Heart right ventricle (tissue), 16 donors: ENCODE measurements at regions not wholly inside any gene's neighbourhood (a gene's known extent, or its start where the extent isn't known, plus 50 kb on each side); places are given as distances from the start of the nearest gene placed in this dataset.

Source experiments
- ATAC-seq, 8 donors: fragments of 200-7000 bp; cut with Tn5 transposase; one replicate each; pipeline ENCODE4 v1.9.1; 2020; ENCODE audit warnings: mild to moderate bottlenecking in 8 of 8, moderate library complexity in 8 of 8, moderate number of reproducible peaks in 1 of 8
- DNase-seq, 2 donors: peaks; one replicate each; pipeline ENCODE4 v3.0.0-alpha.2; 2020
- H3K27ac ChIP-seq, 10 donors: fragments of 200-600 bp; sonication (generic) in 2 of 10; one replicate each; pipeline versions ENCODE4 v1.5.0 to v1.8.0; 2020 to 2022; ENCODE audit warnings: mild to moderate bottlenecking in 3 of 10
- H3K27me3 ChIP-seq, 7 donors: fragments of 200-600 bp; one replicate each; pipeline ENCODE4 v1.8.0; 2021 to 2022; ENCODE audit warnings: mild to moderate bottlenecking in 2 of 7
- H3K36me3 ChIP-seq, 9 donors: fragments of 200-600 bp; sonication (generic) in 1 of 9; one replicate each; pipeline versions ENCODE4 v1.5.0 to v1.8.0; 2020 to 2022; ENCODE audit warnings: mild to moderate bottlenecking in 2 of 9
- H3K4me1 ChIP-seq, 9 donors: fragments of 200-600 bp; sonication (generic) in 1 of 9; one replicate each; pipeline versions ENCODE4 v1.5.0 to v1.8.0; 2020 to 2022; ENCODE audit warnings: mild to moderate bottlenecking in 4 of 9
- H3K4me3 ChIP-seq, 10 donors: fragments of 200-600 bp; sonication (generic) in 2 of 10; one replicate each; pipeline versions ENCODE4 v1.5.0 to v1.8.0; 2020 to 2022; ENCODE audit warnings: mild to moderate bottlenecking in 7 of 10, moderate library complexity in 2 of 10
- H3K9me3 ChIP-seq, 11 donors: fragments of 200-600 bp in 10 of 11; sonication (generic) in 2 of 11; one replicate each; pipeline versions ENCODE4 v1.5.0 to v1.8.0; 2013 to 2022; ENCODE audit warnings: mild to moderate bottlenecking in 2 of 11, control low read depth in 1 of 11, moderate library complexity in 1 of 11
- WGBS, 2 donors: extraction: QIAGEN DNeasy Blood & Tissue Kit; methylation state at CpG; one replicate each; pipeline ENCODE4 v1.1.7; 2013; ENCODE audit warnings: inconsistent platforms in 1 of 2; 5-methylcytosine and 5-hydroxymethylcytosine counted together
- intact Hi-C, 10 donors: fragments of 100-400 bp; cut with DNase I; formaldehyde crosslinking; loops; one replicate each; pipeline versions ENCODE4 v1.11.1 to v1.14.2; 2022
- TF ChIP-seq, protein P1 (sequence below), 9 donors: fragments of 200-600 bp; sonication (generic) in 2 of 9; IDR thresholded peaks; one replicate each; pipeline versions ENCODE4 v1.5.0 to v1.8.0; 2021 to 2022; ENCODE audit warnings: antibody characterized with exemption in 9 of 9, mild to moderate bottlenecking in 5 of 9, moderate library complexity in 1 of 9
- donor health status: Arrhythmogenic right ventricular cardiomyopathy.
- donor health status: ischemic (EF 13 %, LVEDD 7.1; RV severe dilation, severe dysfunction).
- donor health status: healthy with polysubstance abuse.
- donor health status: DM: no; HTN: yes; CAD: no.
- donor health status: DM: no; HTN: no; CAD: no.
- donor health status: ischemic (EF 25% LVEDD 6.9; RV normal size, moderate dysfunction).
- donor health status: ischemic (EF 25% LVEDD 5.7; RV mildly dilated, moderate dysfunction).
- donor health status: healthy.
- donor health status: DM: yes; HTN: yes; CAD: no.
- donor health status: Ischemic cardiomyopathy.
- donor health status: ischemic (EF 35%, LVEDD 5.7; RV mildly dilated, moderate dysfunction).
- donor health status: nonischemic (EF 11% LVEDD 7.7; RV severe dilation, severe dysfunction).
- donor health status: DM: yes; HTN: yes; CAD: no.
- donor health status: PGD.
- donor health status: ischemic (EF 29% LVEDD 5.4; RV normal size, mild dysfunction).
- donor health status: nonischemic (EF 23%, LVEDD 6.1; RV moderate dilation, normal function).

DNA sequence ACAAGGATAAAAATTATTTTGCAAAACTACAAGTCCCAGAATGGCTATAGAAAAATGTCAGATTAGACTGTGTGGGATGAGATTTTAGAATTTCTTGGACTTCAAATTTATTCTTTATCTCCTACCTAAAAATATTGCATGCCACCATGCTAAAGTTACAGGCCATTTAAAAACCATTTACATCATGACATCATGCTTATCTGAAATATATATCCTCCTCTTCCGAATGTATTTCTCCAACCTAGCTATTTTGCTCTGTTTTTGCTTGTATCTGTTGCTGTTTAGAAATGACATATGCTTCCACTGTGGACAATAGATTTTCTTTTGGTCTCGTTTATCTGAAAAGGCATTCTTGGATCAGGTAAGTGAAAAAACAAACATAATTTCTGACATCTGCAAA lies 471.7 kb downstream of the LRFN5 start:
- H3K9me3 ChIP-seq, result no peaks in the 10 kb centered on the region
- whole genome bisulfite sequencing, 2 donors, result 56 to 66% methylated on average over 2 of the region's 2 CpGs
- H3K36me3 ChIP-seq, result no peaks in the 10 kb centered on the region
- H3K27me3 ChIP-seq, result no peaks in the 10 kb centered on the region
- H3K4me1 ChIP-seq, result no peaks in the 10 kb centered on the region
- intact Hi-C loops, result no loop called here
- DNase-seq (no peak), ATAC-seq (no peak)
- no peak overlapping the region for H3K27ac ChIP-seq
- H3K4me3 ChIP-seq, result no peak overlapping the region
- TF ChIP-seq, protein P1, sequence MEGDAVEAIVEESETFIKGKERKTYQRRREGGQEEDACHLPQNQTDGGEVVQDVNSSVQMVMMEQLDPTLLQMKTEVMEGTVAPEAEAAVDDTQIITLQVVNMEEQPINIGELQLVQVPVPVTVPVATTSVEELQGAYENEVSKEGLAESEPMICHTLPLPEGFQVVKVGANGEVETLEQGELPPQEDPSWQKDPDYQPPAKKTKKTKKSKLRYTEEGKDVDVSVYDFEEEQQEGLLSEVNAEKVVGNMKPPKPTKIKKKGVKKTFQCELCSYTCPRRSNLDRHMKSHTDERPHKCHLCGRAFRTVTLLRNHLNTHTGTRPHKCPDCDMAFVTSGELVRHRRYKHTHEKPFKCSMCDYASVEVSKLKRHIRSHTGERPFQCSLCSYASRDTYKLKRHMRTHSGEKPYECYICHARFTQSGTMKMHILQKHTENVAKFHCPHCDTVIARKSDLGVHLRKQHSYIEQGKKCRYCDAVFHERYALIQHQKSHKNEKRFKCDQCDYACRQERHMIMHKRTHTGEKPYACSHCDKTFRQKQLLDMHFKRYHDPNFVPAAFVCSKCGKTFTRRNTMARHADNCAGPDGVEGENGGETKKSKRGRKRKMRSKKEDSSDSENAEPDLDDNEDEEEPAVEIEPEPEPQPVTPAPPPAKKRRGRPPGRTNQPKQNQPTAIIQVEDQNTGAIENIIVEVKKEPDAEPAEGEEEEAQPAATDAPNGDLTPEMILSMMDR (IDR thresholded peaks at IDR 0.05), result no peak

DNA sequence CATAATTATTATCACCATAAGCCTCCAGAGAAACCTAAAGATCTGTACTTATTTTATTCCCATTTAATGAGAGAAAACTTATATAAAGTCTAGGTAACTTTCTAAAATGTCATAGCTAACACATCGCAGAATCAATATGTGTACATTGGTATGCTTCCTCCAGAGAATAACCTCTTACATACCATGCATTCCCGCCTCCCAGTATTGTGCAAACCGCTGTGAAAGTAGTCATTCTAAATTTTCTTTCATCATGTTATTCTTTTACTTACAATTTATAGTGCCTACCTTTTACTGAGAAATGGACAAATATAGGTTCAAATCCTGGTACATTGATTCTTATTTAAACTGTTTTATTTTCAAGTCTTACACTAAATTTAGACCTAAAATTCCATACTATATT lies 463.4 kb downstream of the LRFN5 start:
- Histone ChIP-seq H3K4me1 (no peaks in the 10 kb centered on the region), H3K27me3 (no peaks in the 10 kb centered on the region), H3K9me3 (peaks cover 0 to 8% (median 0%) of the 10 kb centered on the region in 11 donors), H3K36me3 (no peaks in the 10 kb centered on the region), H3K27ac (no peak overlapping the region), H3K4me3 (no peak overlapping the region)
- intact Hi-C loops, result no loop called here
- WGBS, 2 donors, result 76% methylated on average over 3 of the region's 3 CpGs
- DNase-seq (no peak), ATAC-seq (no peak)
- TF ChIP-seq, protein P1 (IDR thresholded peaks at IDR 0.05), result no peak

DNA sequence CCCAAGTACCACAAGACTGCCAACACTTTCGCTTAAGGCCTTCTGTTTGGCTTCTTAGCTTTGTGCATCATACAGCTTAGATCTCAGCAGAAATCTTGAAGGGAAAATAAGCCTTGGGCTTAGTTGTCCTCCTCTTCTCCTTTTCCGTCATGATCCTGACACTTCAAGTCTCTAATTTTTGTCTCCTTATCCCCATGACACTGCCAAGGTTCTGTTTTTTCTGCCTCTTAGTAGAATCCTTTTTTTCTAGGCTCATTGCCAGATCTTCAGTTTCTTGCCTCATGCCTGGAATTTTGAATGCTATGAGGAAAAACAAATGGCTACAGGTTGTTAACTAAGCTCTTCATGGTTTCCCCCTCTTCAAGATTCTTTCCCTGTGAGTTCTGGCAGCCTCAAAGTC lies 450.4 kb downstream of the LRFN5 start:
- Histone ChIP-seq H3K4me3 (no peak overlapping the region), H3K36me3 (no peaks in the 10 kb centered on the region), H3K27me3 (no peaks in the 10 kb centered on the region), H3K9me3 (peaks cover 0 to 4% (median 0%) of the 10 kb centered on the region in 11 donors), H3K27ac (no peak overlapping the region), H3K4me1 (no peaks in the 10 kb centered on the region)
- ATAC-seq (no peak), DNase-seq (no peak)
- TF ChIP-seq, protein P1 (IDR thresholded peaks at IDR 0.05), result no peak
- 60 to 74% methylated on average over 2 of the region's 2 CpGs for WGBS, 2 donors
- intact Hi-C loops, result no loop called here

DNA sequence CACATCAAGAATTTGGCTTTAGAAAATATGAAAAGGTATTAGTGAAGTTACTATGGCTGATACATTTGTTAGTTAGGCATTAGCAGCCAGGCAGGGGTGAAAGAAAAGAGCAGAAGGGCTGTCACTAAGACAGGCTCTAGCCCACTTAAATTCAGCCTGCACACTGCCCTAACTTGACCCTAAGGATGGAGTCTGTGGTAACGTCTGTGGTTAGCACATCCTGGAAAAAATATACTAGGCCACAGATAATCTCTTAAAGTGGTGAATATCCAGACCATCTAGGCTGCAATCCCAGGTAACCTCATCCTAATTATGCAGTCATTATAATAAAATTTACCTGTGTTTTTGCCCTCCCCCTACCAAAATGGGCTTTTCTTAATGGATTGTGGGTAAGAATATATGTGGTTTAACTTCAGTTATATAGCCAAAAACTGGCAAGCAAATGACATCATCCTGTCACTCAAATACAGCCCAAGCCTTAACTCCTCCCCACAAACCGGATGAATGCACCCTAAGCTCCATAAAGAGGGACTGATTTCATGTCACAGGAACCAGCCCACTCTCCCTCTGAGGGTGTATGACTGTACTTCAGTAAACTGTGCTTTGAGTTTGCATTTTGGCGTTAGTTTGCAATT lies 440.9 kb downstream of the LRFN5 start:
- peaks cover 0 to 4% (median 0%) of the 10 kb centered on the region in 11 donors for H3K9me3 ChIP-seq
- no peaks in the 10 kb centered on the region for H3K4me1 ChIP-seq
- 28 to 38% methylated on average over 3 of the region's 3 CpGs for WGBS, 2 donors
- H3K36me3 ChIP-seq, result no peaks in the 10 kb centered on the region
- H3K4me3 ChIP-seq, result no peak overlapping the region
- ATAC-seq, result no peak
- no peak for DNase-seq
- TF ChIP-seq, protein P1 (IDR thresholded peaks at IDR 0.05), result no peak
- H3K27ac ChIP-seq, result no peak overlapping the region
- H3K27me3 ChIP-seq, result no peaks in the 10 kb centered on the region
- intact Hi-C loops, result no loop called here
